PFSK-1 (cell line): ENCODE measurements at regions not wholly inside any gene's neighbourhood (a gene's known extent, or its start where the extent isn't known, plus 50 kb on each side); places are given as distances from the start of the nearest gene placed in this dataset.

ENCODE experiments used
- FOXP2 ChIP-seq: optimal IDR thresholded peaks from 2 replicates; pipeline ENCODE3; 2011; ENCODE audit warnings: borderline replicate concordance, control low read depth, inconsistent platforms; ENCODE audit not compliant: insufficient read depth; ENCODE audit errors: extremely low read length, extremely low read depth
- POLR2AphosphoS5 ChIP-seq: IDR thresholded peaks from 2 replicates; pipeline ENCODE4 v1.6.1; 2012; ENCODE audit warnings: low read depth, mild to moderate bottlenecking, control low read depth, low read length, moderate library complexity
- SIN3A ChIP-seq: IDR thresholded peaks from 2 replicates; pipeline ENCODE4 v1.6.1; 2012; ENCODE audit warnings: mild to moderate bottlenecking, low read length, moderate library complexity, borderline replicate concordance; ENCODE audit not compliant: insufficient read depth
- TAF1 ChIP-seq: IDR thresholded peaks from 2 replicates; pipeline ENCODE4 v1.6.1; 2012; ENCODE audit warnings: low read length, control low read depth, borderline replicate concordance; ENCODE audit not compliant: insufficient read depth
- TF ChIP-seq, protein P1 (sequence below), 2 experiments: IDR thresholded peaks; 2 replicates each; pipeline versions ENCODE4 v1.6.1 to v1.8.0; 2011 to 2012; ENCODE audit warnings: low read depth in 2 of 2, low read length in 2 of 2, control low read depth in 1 of 2, inconsistent platforms in 1 of 2, mild to moderate bottlenecking in 1 of 2, moderate library complexity in 1 of 2; ENCODE audit not compliant: insufficient read depth in 1 of 2

DNA sequence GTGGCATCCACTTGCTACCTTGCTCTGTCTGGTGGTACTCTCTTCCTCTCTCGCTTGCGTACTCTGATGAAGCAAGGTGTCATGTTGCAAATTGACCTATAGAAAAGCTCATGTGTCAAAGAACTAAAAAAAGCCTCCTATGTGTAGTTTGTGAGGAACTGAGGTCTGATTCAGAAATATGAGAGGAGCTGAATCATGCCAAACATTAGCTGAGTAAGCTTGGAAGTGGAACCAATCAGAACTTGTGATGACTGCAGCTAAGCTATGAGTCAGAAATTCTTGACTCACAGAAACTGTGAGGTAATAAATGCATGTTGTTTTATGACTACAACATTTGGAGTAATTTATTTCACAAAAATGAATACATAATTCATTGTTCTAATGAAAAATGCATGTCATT, 2138.8 kb downstream of the PCDH7 start:
- no peak for TF ChIP-seq SIN3A
- TF ChIP-seq, protein P1, sequence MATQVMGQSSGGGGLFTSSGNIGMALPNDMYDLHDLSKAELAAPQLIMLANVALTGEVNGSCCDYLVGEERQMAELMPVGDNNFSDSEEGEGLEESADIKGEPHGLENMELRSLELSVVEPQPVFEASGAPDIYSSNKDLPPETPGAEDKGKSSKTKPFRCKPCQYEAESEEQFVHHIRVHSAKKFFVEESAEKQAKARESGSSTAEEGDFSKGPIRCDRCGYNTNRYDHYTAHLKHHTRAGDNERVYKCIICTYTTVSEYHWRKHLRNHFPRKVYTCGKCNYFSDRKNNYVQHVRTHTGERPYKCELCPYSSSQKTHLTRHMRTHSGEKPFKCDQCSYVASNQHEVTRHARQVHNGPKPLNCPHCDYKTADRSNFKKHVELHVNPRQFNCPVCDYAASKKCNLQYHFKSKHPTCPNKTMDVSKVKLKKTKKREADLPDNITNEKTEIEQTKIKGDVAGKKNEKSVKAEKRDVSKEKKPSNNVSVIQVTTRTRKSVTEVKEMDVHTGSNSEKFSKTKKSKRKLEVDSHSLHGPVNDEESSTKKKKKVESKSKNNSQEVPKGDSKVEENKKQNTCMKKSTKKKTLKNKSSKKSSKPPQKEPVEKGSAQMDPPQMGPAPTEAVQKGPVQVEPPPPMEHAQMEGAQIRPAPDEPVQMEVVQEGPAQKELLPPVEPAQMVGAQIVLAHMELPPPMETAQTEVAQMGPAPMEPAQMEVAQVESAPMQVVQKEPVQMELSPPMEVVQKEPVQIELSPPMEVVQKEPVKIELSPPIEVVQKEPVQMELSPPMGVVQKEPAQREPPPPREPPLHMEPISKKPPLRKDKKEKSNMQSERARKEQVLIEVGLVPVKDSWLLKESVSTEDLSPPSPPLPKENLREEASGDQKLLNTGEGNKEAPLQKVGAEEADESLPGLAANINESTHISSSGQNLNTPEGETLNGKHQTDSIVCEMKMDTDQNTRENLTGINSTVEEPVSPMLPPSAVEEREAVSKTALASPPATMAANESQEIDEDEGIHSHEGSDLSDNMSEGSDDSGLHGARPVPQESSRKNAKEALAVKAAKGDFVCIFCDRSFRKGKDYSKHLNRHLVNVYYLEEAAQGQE (IDR thresholded peaks at IDR 0.05; ENCODE audit: insufficient read depth in 1 of 2, low read depth in 2 of 2, low read length in 2 of 2) = no peak
- TF ChIP-seq FOXP2 = no peak
- TF ChIP-seq POLR2AphosphoS5 = no peak
- TF ChIP-seq TAF1 = no peak

- no peak for TF ChIP-seq POLR2AphosphoS5
- no peak for TF ChIP-seq FOXP2
- TF ChIP-seq, protein P1 (IDR thresholded peaks at IDR 0.05; ENCODE audit: insufficient read depth in 1 of 2, low read depth in 2 of 2, low read length in 2 of 2) = no peak
- no peak for TF ChIP-seq TAF1
- no peak for TF ChIP-seq SIN3A
These were observed 2144.7 kb downstream of the PCDH7 start for GRCh38 chr4:32864713-32865351.

DNA sequence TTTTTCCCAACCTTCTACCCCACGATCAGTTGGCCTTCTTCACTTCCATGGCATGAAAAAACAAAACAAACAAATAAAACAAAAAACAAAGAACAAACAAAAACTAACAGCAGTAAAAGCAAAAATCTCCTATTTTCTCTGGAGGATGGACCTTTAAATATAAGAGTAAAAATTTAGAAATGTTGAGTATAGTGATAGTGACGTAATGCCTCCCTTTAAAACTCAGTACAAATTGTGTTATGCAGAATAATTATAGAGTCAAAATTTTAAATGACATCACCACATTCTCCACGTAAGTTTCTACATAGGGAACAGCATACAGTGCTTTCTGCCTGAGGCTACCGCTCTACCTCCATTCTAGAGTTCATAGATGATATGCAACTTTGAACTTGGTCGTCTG, 2156.4 kb downstream of the PCDH7 start:
- TF ChIP-seq POLR2AphosphoS5 (no peak), SIN3A (no peak), TAF1 (no peak), FOXP2 (no peak)
- TF ChIP-seq, protein P1 (IDR thresholded peaks at IDR 0.05; ENCODE audit: insufficient read depth in 1 of 2, low read depth in 2 of 2, low read length in 2 of 2) = no peak

DNA sequence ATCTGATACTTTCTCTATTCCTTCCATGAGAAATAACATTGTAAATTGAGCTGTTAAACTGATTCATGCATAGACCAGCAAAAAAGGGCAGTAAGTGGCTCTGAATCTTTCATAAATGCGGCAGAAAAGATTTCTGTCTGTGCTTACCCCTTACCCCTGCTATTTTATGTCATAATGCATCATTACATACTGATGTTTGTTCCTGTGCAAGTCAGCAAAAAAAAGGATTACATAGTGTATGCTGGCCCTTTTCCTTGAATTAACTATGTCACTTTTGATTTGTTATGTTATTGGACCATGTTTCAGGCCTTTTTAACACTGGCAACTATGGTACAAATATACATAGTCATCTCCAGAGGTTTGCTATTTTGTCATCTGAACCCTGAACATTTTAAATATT, 2159.7 kb downstream of the PCDH7 start:
- TF ChIP-seq TAF1 = no peak
- no peak for TF ChIP-seq FOXP2
- TF ChIP-seq, protein P1 (IDR thresholded peaks at IDR 0.05; ENCODE audit: insufficient read depth in 1 of 2, low read depth in 2 of 2, low read length in 2 of 2) = no peak
- no peak for TF ChIP-seq POLR2AphosphoS5
- no peak for TF ChIP-seq SIN3A
